OCI-LY3 (cell line): ENCODE measurements at regions not wholly inside any gene's neighbourhood (a gene's known extent, or its start where the extent isn't known, plus 50 kb on each side); places are given as distances from the start of the nearest gene placed in this dataset.

Experiments used
- H2AFZ ChIP-seq: fragments of 200-600, 300-600 bp; shearing (Covaris generic); 2 replicates; pipeline ENCODE4 v1.6.0; 2014; ENCODE audit warnings: antibody characterized with exemption, low read depth, low read length
- H3K27ac ChIP-seq: fragments of 200-600, 300-600 bp; sonication (generic); 2 replicates; pipeline ENCODE4 v1.5.1; 2014; ENCODE audit warnings: mild to moderate bottlenecking, low read length, moderate library complexity, mixed read lengths
- H3K27me3 ChIP-seq: fragments of 200-600, 300-600 bp; sonication (generic); 2 replicates; pipeline ENCODE4 v1.6.1; 2014; ENCODE audit warnings: low read depth, low read length, mixed read lengths
- H3K36me3 ChIP-seq: fragments of 200-600, 300-600 bp; sonication (generic); replicated peaks from 2 replicates; pipeline ENCODE3; 2014; ENCODE audit warnings: low read depth, low read length, mixed read lengths
- H3K4me1 ChIP-seq: fragments of 300-600, 200-600 bp; sonication (generic); 2 replicates; pipeline ENCODE4 v1.6.1; 2014; ENCODE audit warnings: low read length, mixed read lengths
- H3K4me2 ChIP-seq: fragments of 200-600, 300-600 bp; sonication (generic); 2 replicates; pipeline ENCODE4 v1.6.1; 2014; ENCODE audit warnings: low read length, mixed read lengths
- H3K4me3 ChIP-seq: fragments of 300-600, 200-600 bp; sonication (generic); 2 replicates; pipeline ENCODE4 v1.5.1; 2014; ENCODE audit warnings: antibody characterized with exemption, mild to moderate bottlenecking, low read length, moderate library complexity
- H3K79me2 ChIP-seq: fragments of 300-600, 200-600 bp; shearing (Covaris generic); 2 replicates; pipeline ENCODE4 v1.6.1; 2014; ENCODE audit warnings: mild to moderate bottlenecking, low read length, mixed read lengths
- H3K9ac ChIP-seq: fragments of 300-600, 200-600 bp; shearing (Covaris generic); 2 replicates; pipeline ENCODE4 v1.6.0; 2014; ENCODE audit warnings: mild to moderate bottlenecking, low read length, moderate library complexity
- H3K9me3 ChIP-seq: fragments of 200-600, 300-600 bp; shearing (Covaris generic); 2 replicates; pipeline ENCODE4 v1.6.1; 2014; ENCODE audit warnings: low read length, mixed read lengths; ENCODE audit not compliant: insufficient read depth
- H4K20me1 ChIP-seq: fragments of 200-600, 300-600 bp; sonication (generic); 2 replicates; pipeline ENCODE4 v1.6.1; 2016; ENCODE audit warnings: low read length, mixed read lengths; ENCODE audit not compliant: insufficient read depth
- CTCF ChIP-seq: fragments of 200-600, 300-600 bp; sonication (generic); IDR thresholded peaks from 2 replicates; pipeline ENCODE4 v1.5.1; 2014; ENCODE audit warnings: antibody characterized with exemption, low read length, low read depth
- EZH2phosphoT487 ChIP-seq: fragments of 200-600 bp; shearing (Covaris generic); IDR thresholded peaks from 2 replicates; pipeline ENCODE4 v1.6.1; 2018; ENCODE audit warnings: antibody characterized with exemption, mixed run types, low read depth

- no peak overlapping the region for H3K9ac ChIP-seq
- no peak overlapping the region for H3K27ac ChIP-seq
- no peaks in the 10 kb centered on the region for H3K27me3 ChIP-seq
- H3K4me1 ChIP-seq: peaks cover 1% of the 10 kb centered on the region; the same call in 1 of the 2 replicates
- TF ChIP-seq CTCF: no peak
- TF ChIP-seq EZH2phosphoT487: no peak
- H3K9me3 ChIP-seq: no peaks in the 10 kb centered on the region
- no peaks in the 10 kb centered on the region for H4K20me1 ChIP-seq
- no peak overlapping the region for H2AFZ ChIP-seq
- H3K4me2 ChIP-seq: no peak overlapping the region
- no peaks in the 10 kb centered on the region for H3K79me2 ChIP-seq
- no peak overlapping the region for H3K4me3 ChIP-seq
- no peaks in the 10 kb centered on the region for H3K36me3 ChIP-seq
These were observed 58.9 kb upstream of the SLC30A5 start for GRCh38 chr5:69034898-69035297.

- no peaks in the 10 kb centered on the region for H3K4me1 ChIP-seq
- H3K4me3 ChIP-seq: no peak overlapping the region
- no peak overlapping the region for H3K27ac ChIP-seq
- H2AFZ ChIP-seq: no peak overlapping the region
- no peaks in the 10 kb centered on the region for H3K79me2 ChIP-seq
- H3K9me3 ChIP-seq: no peaks in the 10 kb centered on the region
- TF ChIP-seq EZH2phosphoT487 (no peak), CTCF (no peak)
- no peaks in the 10 kb centered on the region for H4K20me1 ChIP-seq
- H3K9ac ChIP-seq: no peak overlapping the region
- H3K27me3 ChIP-seq: no peaks in the 10 kb centered on the region
- no peaks in the 10 kb centered on the region for H3K36me3 ChIP-seq
- no peak overlapping the region for H3K4me2 ChIP-seq
These were observed 58.1 kb upstream of the SLC30A5 start for GRCh38 chr5:69035665-69036064.

- no peaks in the 10 kb centered on the region for H3K27me3 ChIP-seq
- H3K4me2 ChIP-seq: no peak overlapping the region
- no peaks in the 10 kb centered on the region for H3K79me2 ChIP-seq
- H3K4me1 ChIP-seq: peaks cover 6% of the 10 kb centered on the region
- H3K27ac ChIP-seq: no peak overlapping the region
- no peaks in the 10 kb centered on the region for H3K36me3 ChIP-seq
- no peak overlapping the region for H3K9ac ChIP-seq
- no peaks in the 10 kb centered on the region for H4K20me1 ChIP-seq
- no peak overlapping the region for H2AFZ ChIP-seq
- TF ChIP-seq EZH2phosphoT487 (no peak), CTCF (no peak)
- H3K4me3 ChIP-seq: no peak overlapping the region
- H3K9me3 ChIP-seq: no peaks in the 10 kb centered on the region
These were observed 55.3 kb upstream of the SLC30A5 start for GRCh38 chr5:69038539-69038938.

GRCh38 chr5:69039829-69040228 lies 54.0 kb upstream of the SLC30A5 start:
- H2AFZ ChIP-seq: no peak overlapping the region
- no peak overlapping the region for H3K4me2 ChIP-seq
- no peak overlapping the region for H3K9ac ChIP-seq
- H3K79me2 ChIP-seq: no peaks in the 10 kb centered on the region
- TF ChIP-seq EZH2phosphoT487: no peak
- TF ChIP-seq CTCF: no peak
- H3K4me3 ChIP-seq: no peak overlapping the region
- H3K36me3 ChIP-seq: no peaks in the 10 kb centered on the region
- no peaks in the 10 kb centered on the region for H3K9me3 ChIP-seq
- H3K27ac ChIP-seq: no peak overlapping the region
- peaks cover 8% of the 10 kb centered on the region for H3K4me1 ChIP-seq
- H3K27me3 ChIP-seq: no peaks in the 10 kb centered on the region
- H4K20me1 ChIP-seq: no peaks in the 10 kb centered on the region
